ENCODE measurements at regions not wholly inside any gene's neighbourhood (a gene's known extent, or its start where the extent isn't known, plus 50 kb on each side); places are given as distances from the start of the nearest gene placed in this dataset.
"Not testable (repeated sequence)": the region's sequence is repeated elsewhere in the genome, so short reads cannot be mapped to it uniquely, and the experiment has no call there.

DNA sequence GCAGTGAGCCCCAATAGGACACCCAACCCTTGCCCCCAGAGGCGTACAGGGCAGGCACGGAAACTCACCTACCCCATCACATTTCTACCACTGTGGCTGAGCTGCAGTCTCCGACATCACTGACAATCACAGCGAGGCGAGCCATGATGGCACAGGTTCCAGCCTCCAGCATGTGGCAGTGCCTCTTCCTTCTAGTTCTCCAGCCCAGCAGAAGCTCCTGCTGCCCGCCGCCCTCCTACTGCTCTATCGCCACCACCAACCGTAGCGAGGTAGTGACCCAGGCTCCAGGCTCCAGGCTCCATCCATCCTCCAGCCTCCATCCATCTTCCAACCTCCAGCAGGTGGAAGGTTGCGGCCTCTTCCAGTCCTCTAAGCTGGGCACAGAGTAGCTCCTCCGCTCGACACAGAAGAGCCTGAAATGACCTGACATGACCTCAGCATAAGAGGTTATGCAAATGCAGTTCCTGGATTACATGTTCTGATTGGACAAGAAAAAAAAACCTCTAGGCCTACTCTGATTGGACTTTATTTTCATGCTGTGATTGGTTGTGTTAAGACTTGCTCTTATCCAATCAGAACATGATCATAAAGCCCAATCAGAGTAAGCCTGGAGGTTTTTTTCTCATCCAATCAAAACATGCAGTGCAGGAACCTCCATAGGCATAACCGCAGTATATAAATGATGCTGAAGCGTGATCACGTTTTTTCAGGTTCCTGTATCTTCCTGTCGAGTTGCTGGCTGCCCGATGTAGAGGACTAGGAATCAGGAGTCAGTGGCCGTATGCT lies 438.9 kb upstream of the ZNF337 start:
- H2AFZ ChIP-seq (ENCODE audit: low read depth, low read length), result no peak overlapping the region
- H3K27me3 ChIP-seq (ENCODE audit: insufficient read depth, low read length), result no peaks in the 10 kb centered on the region
- no peaks in the 10 kb centered on the region for H3K36me3 ChIP-seq (ENCODE audit: insufficient read depth, low read length)
- H3K4me3 ChIP-seq (ENCODE audit: low read length), result no peak overlapping the region
- H3K9me3 ChIP-seq (ENCODE audit: low read length), result no peaks in the 10 kb centered on the region
- no peaks in the 10 kb centered on the region for H3K4me1 ChIP-seq (ENCODE audit: insufficient read depth, low read length)

- Histone ChIP-seq H3K4me3 (ENCODE audit: low read length) (no peak overlapping the region), H2AFZ (ENCODE audit: low read depth, low read length) (no peak overlapping the region), H3K36me3 (ENCODE audit: insufficient read depth, low read length) (no peaks in the 10 kb centered on the region), H3K9me3 (ENCODE audit: low read length) (no peaks in the 10 kb centered on the region), H3K4me1 (ENCODE audit: insufficient read depth, low read length) (no peaks in the 10 kb centered on the region), H3K27me3 (ENCODE audit: insufficient read depth, low read length) (no peaks in the 10 kb centered on the region)
Observed at GRCh38 chr20:26134606-26135005, 438.0 kb upstream of the ZNF337 start.

DNA sequence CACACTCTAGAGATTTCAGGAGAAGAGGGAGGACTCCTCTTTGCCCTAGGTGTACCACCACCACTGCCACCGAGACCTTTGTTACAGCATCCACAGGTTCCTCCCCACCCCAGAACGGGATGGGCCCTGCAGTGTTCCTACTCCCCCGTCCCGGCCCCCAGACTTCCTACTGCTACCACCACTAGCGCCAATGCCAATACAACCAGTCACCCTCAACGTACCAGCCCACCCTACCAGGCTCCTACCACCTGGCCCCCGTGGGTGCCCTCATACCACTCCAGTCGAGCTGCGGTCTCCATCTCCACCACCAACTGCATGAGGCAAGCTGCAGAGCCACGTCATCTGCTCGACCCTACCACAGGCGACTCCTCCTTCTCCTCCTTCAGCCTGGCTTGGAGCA lies 437.1 kb upstream of the ZNF337 start:
- not testable (repeated sequence) for H3K4me1 ChIP-seq (ENCODE audit: insufficient read depth, low read length); H3K36me3 ChIP-seq (ENCODE audit: insufficient read depth, low read length); H3K27me3 ChIP-seq (ENCODE audit: insufficient read depth, low read length); H3K4me3 ChIP-seq (ENCODE audit: low read length); H3K9me3 ChIP-seq (ENCODE audit: low read length); H2AFZ ChIP-seq (ENCODE audit: low read depth, low read length)

DNA sequence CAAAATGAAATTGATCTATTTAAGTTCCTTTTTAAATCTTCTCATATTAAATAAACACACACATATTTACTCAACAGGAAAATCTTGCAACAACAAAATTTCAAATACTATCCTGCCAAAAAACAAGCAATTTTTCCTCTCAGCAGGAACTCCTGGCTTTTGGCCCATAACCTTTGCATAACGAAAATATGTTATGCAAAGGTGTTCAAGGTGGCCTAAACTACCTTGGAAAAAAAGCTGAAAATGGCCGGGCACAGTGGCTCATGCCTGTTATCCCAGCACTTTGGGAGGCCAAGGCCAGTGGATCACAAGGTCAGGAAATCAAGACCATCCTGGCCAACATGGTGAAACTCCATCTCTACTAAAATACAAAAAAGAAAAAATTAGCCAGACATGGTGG lies 424.3 kb upstream of the ZNF337 start:
- not testable (repeated sequence) for H2AFZ ChIP-seq (ENCODE audit: low read depth, low read length); H3K36me3 ChIP-seq (ENCODE audit: insufficient read depth, low read length); H3K9me3 ChIP-seq (ENCODE audit: low read length); H3K4me3 ChIP-seq (ENCODE audit: low read length); H3K4me1 ChIP-seq (ENCODE audit: insufficient read depth, low read length); H3K27me3 ChIP-seq (ENCODE audit: insufficient read depth, low read length)

- H3K27me3 ChIP-seq (ENCODE audit: insufficient read depth, low read length); H3K4me1 ChIP-seq (ENCODE audit: insufficient read depth, low read length); H3K36me3 ChIP-seq (ENCODE audit: insufficient read depth, low read length); H3K9me3 ChIP-seq (ENCODE audit: low read length); H3K4me3 ChIP-seq (ENCODE audit: low read length); H2AFZ ChIP-seq (ENCODE audit: low read depth, low read length): not testable (repeated sequence)
Observed at GRCh38 chr20:26094498-26094897, 397.8 kb upstream of the ZNF337 start.

GRCh38 chr20:26091921-26092320 lies 395.3 kb upstream of the ZNF337 start:
- H2AFZ ChIP-seq (ENCODE audit: low read depth, low read length); H3K9me3 ChIP-seq (ENCODE audit: low read length); H3K36me3 ChIP-seq (ENCODE audit: insufficient read depth, low read length); H3K27me3 ChIP-seq (ENCODE audit: insufficient read depth, low read length); H3K4me1 ChIP-seq (ENCODE audit: insufficient read depth, low read length); H3K4me3 ChIP-seq (ENCODE audit: low read length): not testable (repeated sequence)

GRCh38 chr20:26086195-26086594 lies 389.5 kb upstream of the ZNF337 start:
- not testable (repeated sequence) for H3K4me1 ChIP-seq (ENCODE audit: insufficient read depth, low read length); H3K9me3 ChIP-seq (ENCODE audit: low read length)

GRCh38 chr20:26073972-26074371 lies 377.3 kb upstream of the ZNF337 start:
- not testable (repeated sequence) for H3K4me3 ChIP-seq (ENCODE audit: low read length); H3K27me3 ChIP-seq (ENCODE audit: insufficient read depth, low read length); H3K9me3 ChIP-seq (ENCODE audit: low read length); H3K36me3 ChIP-seq (ENCODE audit: insufficient read depth, low read length); H2AFZ ChIP-seq (ENCODE audit: low read depth, low read length); H3K4me1 ChIP-seq (ENCODE audit: insufficient read depth, low read length)

More at GRCh38 chr20:26086195-26086594, 389.5 kb upstream of the ZNF337 start:
- H3K36me3 ChIP-seq (ENCODE audit: insufficient read depth, low read length); H3K27me3 ChIP-seq (ENCODE audit: insufficient read depth, low read length); H3K4me3 ChIP-seq (ENCODE audit: low read length); H2AFZ ChIP-seq (ENCODE audit: low read depth, low read length): not testable (repeated sequence)

- not testable (repeated sequence) for H3K4me1 ChIP-seq (ENCODE audit: insufficient read depth, low read length); H3K9me3 ChIP-seq (ENCODE audit: low read length); H3K27me3 ChIP-seq (ENCODE audit: insufficient read depth, low read length); H3K4me3 ChIP-seq (ENCODE audit: low read length); H2AFZ ChIP-seq (ENCODE audit: low read depth, low read length); H3K36me3 ChIP-seq (ENCODE audit: insufficient read depth, low read length)
Observed at GRCh38 chr20:26059324-26059723, 362.7 kb upstream of the ZNF337 start.

GRCh38 chr20:26058446-26058845 lies 361.8 kb upstream of the ZNF337 start:
- not testable (repeated sequence) for H3K9me3 ChIP-seq (ENCODE audit: low read length); H3K4me1 ChIP-seq (ENCODE audit: insufficient read depth, low read length); H3K36me3 ChIP-seq (ENCODE audit: insufficient read depth, low read length); H3K27me3 ChIP-seq (ENCODE audit: insufficient read depth, low read length); H2AFZ ChIP-seq (ENCODE audit: low read depth, low read length); H3K4me3 ChIP-seq (ENCODE audit: low read length)

GRCh38 chr20:26057135-26057752 lies 360.6 kb upstream of the ZNF337 start:
- not testable (repeated sequence) for H3K9me3 ChIP-seq (ENCODE audit: low read length); H3K27me3 ChIP-seq (ENCODE audit: insufficient read depth, low read length); H2AFZ ChIP-seq (ENCODE audit: low read depth, low read length); H3K36me3 ChIP-seq (ENCODE audit: insufficient read depth, low read length); H3K4me3 ChIP-seq (ENCODE audit: low read length); H3K4me1 ChIP-seq (ENCODE audit: insufficient read depth, low read length)

DNA sequence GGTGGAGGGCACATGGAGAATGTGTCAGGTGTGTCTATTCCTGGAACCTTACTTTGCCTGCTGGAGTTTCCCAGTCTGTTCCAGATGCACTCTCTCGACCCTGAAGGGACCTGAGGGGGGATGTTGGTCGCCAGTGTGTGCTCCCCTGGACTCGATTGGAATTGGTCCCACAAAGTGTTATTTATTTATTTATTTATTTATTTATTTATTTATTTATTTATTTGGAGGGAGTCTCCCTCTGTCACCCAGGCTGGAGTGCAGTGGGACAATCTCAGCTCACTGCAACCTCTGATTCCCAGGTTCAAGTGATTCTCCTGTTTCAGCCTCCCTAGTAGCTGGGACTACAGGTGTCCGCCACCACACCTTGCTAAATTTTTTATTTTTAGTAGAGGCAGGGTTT lies 329.1 kb upstream of the ZNF337 start:
- not testable (repeated sequence) for H3K4me3 ChIP-seq (ENCODE audit: low read length); H3K27me3 ChIP-seq (ENCODE audit: insufficient read depth, low read length); H3K4me1 ChIP-seq (ENCODE audit: insufficient read depth, low read length); H2AFZ ChIP-seq (ENCODE audit: low read depth, low read length); H3K9me3 ChIP-seq (ENCODE audit: low read length); H3K36me3 ChIP-seq (ENCODE audit: insufficient read depth, low read length)

DNA sequence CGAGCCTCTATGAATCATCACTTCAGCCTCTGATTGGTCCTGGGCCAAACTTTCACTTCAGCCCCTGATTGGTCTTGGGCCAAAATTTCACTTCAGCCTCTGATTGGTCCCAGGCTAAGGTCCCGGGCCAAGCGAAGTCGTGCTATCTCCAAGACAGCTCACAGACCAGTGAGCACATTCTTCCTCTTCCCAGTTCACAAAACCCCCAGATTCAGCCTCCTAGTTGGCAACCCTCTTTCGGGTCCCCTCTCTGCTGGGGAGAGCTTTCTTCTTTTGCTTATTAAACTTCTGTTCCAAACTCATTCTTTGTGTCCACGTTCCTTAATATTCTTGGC lies 314.3 kb upstream of the ZNF337 start:
- not testable (repeated sequence) for H2AFZ ChIP-seq (ENCODE audit: low read depth, low read length); H3K4me3 ChIP-seq (ENCODE audit: low read length); H3K36me3 ChIP-seq (ENCODE audit: insufficient read depth, low read length); H3K4me1 ChIP-seq (ENCODE audit: insufficient read depth, low read length); H3K9me3 ChIP-seq (ENCODE audit: low read length); H3K27me3 ChIP-seq (ENCODE audit: insufficient read depth, low read length)

DNA sequence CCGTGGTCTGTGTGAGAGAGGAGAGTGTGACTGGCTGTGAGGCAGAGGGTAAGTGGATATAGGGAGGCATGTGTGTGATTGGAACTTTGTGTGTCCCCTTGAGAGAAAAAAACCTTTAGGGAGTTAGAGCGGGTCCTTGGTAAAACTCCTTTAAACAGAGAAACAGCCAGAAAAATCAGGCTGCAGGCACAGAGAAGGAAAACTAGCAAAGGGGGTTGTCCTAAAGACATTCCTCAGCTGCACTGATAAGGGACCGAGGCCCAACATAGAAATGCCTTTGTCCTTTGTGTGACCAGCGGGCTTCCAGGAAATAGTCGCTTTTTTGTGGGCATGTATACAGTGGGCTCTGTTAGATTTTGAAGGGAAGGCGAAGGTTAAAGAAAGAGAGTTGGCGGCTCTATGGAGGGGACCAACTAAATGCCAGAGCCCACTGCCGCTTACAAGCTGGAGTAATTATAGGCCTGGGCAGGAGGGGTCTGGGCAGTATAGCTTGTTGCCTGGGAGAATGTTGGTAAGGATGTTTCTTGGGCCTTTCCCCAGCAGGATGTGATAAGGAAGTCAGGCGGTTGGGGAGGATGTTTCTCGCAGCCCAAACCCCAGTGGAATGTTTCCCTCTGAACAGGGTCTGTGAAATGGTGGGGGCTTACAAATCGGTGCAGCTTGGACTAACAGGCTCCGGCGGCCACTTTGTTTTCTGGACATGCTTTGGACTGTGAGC lies 313.7 kb upstream of the ZNF337 start:
- H3K4me3 ChIP-seq (ENCODE audit: low read length), result peak overlapping the region; percentile 66
- H3K36me3 ChIP-seq (ENCODE audit: insufficient read depth, low read length); H3K27me3 ChIP-seq (ENCODE audit: insufficient read depth, low read length); H3K9me3 ChIP-seq (ENCODE audit: low read length); H3K4me1 ChIP-seq (ENCODE audit: insufficient read depth, low read length): not testable (repeated sequence)
- peak overlapping the region; percentile 5 for H2AFZ ChIP-seq (ENCODE audit: low read depth, low read length)

All from neuron (in vitro differentiated cells).